NT2/D1 (cell line): ENCODE measurements at regions not wholly inside any gene's neighbourhood (a gene's known extent, or its start where the extent isn't known, plus 50 kb on each side); places are given as distances from the start of the nearest gene placed in this dataset.

Source experiments
- YY1 ChIP-seq: IDR thresholded peaks from 2 replicates; pipeline ENCODE4 v1.6.1; 2011; ENCODE audit not compliant: insufficient read length, insufficient read depth
- ZNF274 ChIP-seq: IDR thresholded peaks from 2 replicates; pipeline ENCODE4 v1.6.1; 2011; ENCODE audit warnings: mild to moderate bottlenecking, low read depth, low read length

- TF ChIP-seq ZNF274 (no peak), YY1 (no peak)
Measured at GRCh38 chr22:49113758-49114157, 713.9 kb downstream of the BRD1 start.
